Right lobe of liver (tissue), 6 donors: ENCODE measurements at regions not wholly inside any gene's neighbourhood (a gene's known extent, or its start where the extent isn't known, plus 50 kb on each side); places are given as distances from the start of the nearest gene placed in this dataset.

ENCODE experiments used
- ATAC-seq, 4 donors: fragments of 200-7000 bp; cut with Tn5 transposase; one replicate each; pipeline ENCODE4 v1.9.1; 2020; ENCODE audit warnings: mild to moderate bottlenecking in 4 of 4, moderate library complexity in 4 of 4
- DNase-seq, 3 donors: peaks; one replicate each; pipeline ENCODE4 v3.0.0-alpha.2; 2020
- H3K27ac ChIP-seq, 3 donors: fragments of 200-600 bp; one replicate each; pipeline ENCODE4 v1.8.0; 2022
- H3K27me3 ChIP-seq, 2 donors: fragments of 200-600 bp; one replicate each; pipeline ENCODE4 v1.8.0; 2022
- H3K36me3 ChIP-seq, 4 donors: fragments of 200-600 bp; sonication (generic) in 1 of 4; one replicate each; pipeline versions ENCODE4 v1.5.1 to v1.8.0; 2017 to 2022; ENCODE audit warnings: control low read depth in 1 of 4
- H3K4me1 ChIP-seq, 4 donors: fragments of 200-600 bp; sonication (generic) in 1 of 4; one replicate each; pipeline versions ENCODE4 v1.5.1 to v1.8.0; 2017 to 2022; ENCODE audit warnings: control low read depth in 1 of 4
- H3K4me3 ChIP-seq, 3 donors: fragments of 200-600 bp; one replicate each; pipeline ENCODE4 v1.8.0; 2022
- H3K9me3 ChIP-seq, 4 donors: fragments of 200-600 bp; sonication (generic) in 1 of 4; one replicate each; pipeline versions ENCODE4 v1.5.1 to v1.8.0; 2017 to 2022; ENCODE audit warnings: control low read depth in 1 of 4
- POLR2A ChIP-seq: fragments of 450-650 bp; IDR thresholded peaks from one replicate; pipeline ENCODE4 v1.6.1; 2017; ENCODE audit warnings: antibody characterized with exemption, mild to moderate bottlenecking
- WGBS: methylation state at CpG from one replicate; pipeline ENCODE4 v1.1.6; 2018; ENCODE audit warnings: low coverage, low lambda C conversion rate; ENCODE audit not compliant: insufficient coverage; ENCODE audit errors: missing lambda C conversion rate; 5-methylcytosine and 5-hydroxymethylcytosine counted together
- intact Hi-C, 2 donors: fragments of 100-400 bp; cut with DNase I; formaldehyde crosslinking; loops; one replicate each; pipeline versions ENCODE4 v1.11.2 to v1.14.1; 2022
- TF ChIP-seq, protein P1 (sequence below), 4 donors: fragments of 200-600 bp in 3 of 4; fragments of 450-650 bp in 1 of 4; IDR thresholded peaks; one replicate each; pipeline versions ENCODE4 v1.5.1 to v1.8.0; 2016 to 2022; ENCODE audit warnings: antibody characterized with exemption in 4 of 4, mild to moderate bottlenecking in 2 of 4
- donor health status: DM: no; HTN: yes; CAD: no.
- donor health status: DM: no; HTN: no; CAD: no.
- donor health status: DM: no; HTN: no; CAD: no.
- donor health status: DM: no; HTN: yes; CAD: no.
- donor health status: DM: no; HTN: yes; CAD: no.

DNA sequence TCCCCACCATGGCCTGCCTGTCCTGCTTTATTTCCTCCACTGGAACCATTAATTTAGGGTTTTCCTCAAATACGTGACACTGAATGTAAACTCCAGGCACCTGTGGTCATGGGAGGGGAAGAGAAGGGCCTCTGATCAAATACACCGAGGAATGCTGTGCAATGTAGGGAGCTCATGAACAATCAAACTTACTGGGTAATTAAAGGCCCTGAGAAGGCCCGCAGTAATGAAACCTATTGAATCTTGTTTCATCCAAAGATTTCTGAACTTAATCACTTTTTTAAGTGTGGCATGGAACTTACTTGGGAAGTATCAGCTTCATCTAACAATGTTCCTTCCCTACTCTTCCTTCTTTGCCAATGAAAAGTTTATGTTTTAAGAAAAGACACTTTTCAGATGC, 299.8 kb downstream of the MIAT start:
- intact Hi-C loops = no loop called here
- no peaks in the 10 kb centered on the region for H3K9me3 ChIP-seq
- ATAC-seq (no peak), DNase-seq (no peak)
- TF ChIP-seq POLR2A = no peak
- TF ChIP-seq, protein P1, sequence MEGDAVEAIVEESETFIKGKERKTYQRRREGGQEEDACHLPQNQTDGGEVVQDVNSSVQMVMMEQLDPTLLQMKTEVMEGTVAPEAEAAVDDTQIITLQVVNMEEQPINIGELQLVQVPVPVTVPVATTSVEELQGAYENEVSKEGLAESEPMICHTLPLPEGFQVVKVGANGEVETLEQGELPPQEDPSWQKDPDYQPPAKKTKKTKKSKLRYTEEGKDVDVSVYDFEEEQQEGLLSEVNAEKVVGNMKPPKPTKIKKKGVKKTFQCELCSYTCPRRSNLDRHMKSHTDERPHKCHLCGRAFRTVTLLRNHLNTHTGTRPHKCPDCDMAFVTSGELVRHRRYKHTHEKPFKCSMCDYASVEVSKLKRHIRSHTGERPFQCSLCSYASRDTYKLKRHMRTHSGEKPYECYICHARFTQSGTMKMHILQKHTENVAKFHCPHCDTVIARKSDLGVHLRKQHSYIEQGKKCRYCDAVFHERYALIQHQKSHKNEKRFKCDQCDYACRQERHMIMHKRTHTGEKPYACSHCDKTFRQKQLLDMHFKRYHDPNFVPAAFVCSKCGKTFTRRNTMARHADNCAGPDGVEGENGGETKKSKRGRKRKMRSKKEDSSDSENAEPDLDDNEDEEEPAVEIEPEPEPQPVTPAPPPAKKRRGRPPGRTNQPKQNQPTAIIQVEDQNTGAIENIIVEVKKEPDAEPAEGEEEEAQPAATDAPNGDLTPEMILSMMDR (IDR thresholded peaks at IDR 0.05) = no peak
- 68% methylated on average over 3 of the region's 3 CpGs for WGBS
- no peaks in the 10 kb centered on the region for H3K27me3 ChIP-seq
- no peak overlapping the region for H3K4me3 ChIP-seq
- H3K4me1 ChIP-seq = no peaks in the 10 kb centered on the region
- H3K27ac ChIP-seq = no peak overlapping the region
- H3K36me3 ChIP-seq = no peaks in the 10 kb centered on the region

- Histone ChIP-seq H3K4me3 (no peak overlapping the region), H3K4me1 (no peaks in the 10 kb centered on the region), H3K9me3 (no peaks in the 10 kb centered on the region), H3K36me3 (no peaks in the 10 kb centered on the region), H3K27ac (no peak overlapping the region), H3K27me3 (no peaks in the 10 kb centered on the region)
- DNase-seq = no peak
- 67% methylated on average over 6 of the region's 6 CpGs for WGBS
- intact Hi-C loops = no loop called here
- no peak for ATAC-seq
- TF ChIP-seq, protein P1 (IDR thresholded peaks at IDR 0.05) = no peak
- no peak for TF ChIP-seq POLR2A
Measured at GRCh38 chr22:26957897-26958296, 300.5 kb downstream of the MIAT start.

- no peak for ATAC-seq
- no peaks in the 10 kb centered on the region for H3K4me1 ChIP-seq
- TF ChIP-seq, protein P1 (IDR thresholded peaks at IDR 0.05) = no peak
- no peak for TF ChIP-seq POLR2A
- intact Hi-C loops = no loop called here
- H3K36me3 ChIP-seq = no peaks in the 10 kb centered on the region
- no peak overlapping the region for H3K4me3 ChIP-seq
- 29% methylated on average over 1 of the region's 1 CpG for WGBS
- DNase-seq = no peak
- no peak overlapping the region for H3K27ac ChIP-seq
- H3K9me3 ChIP-seq = no peaks in the 10 kb centered on the region
- H3K27me3 ChIP-seq = no peaks in the 10 kb centered on the region
Measured at GRCh38 chr22:26958378-26958777, 301.0 kb downstream of the MIAT start.

DNA sequence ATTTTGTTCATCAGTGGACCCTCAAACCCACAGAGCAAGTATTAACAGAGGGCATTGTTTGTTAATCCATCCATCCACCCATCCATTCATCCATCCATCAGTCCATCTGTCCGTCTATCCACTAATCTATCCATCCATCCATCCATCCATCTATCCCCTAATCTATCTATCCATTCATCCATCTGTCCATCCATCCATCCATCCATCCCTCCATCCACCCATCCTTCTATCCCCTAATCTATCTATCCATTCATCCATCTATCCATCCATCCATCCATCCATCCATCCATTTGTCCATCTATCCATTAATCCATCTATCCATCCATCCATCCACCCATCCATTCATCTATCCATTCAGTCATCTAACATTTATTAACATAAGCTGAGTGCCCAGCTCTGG, 307.3 kb downstream of the MIAT start:
- ATAC-seq = no peak
- Histone ChIP-seq H3K4me1 (no peaks in the 10 kb centered on the region), H3K36me3 (no peaks in the 10 kb centered on the region), H3K9me3 (no peaks in the 10 kb centered on the region), H3K27ac (no peak overlapping the region), H3K4me3 (no peak overlapping the region), H3K27me3 (no peaks in the 10 kb centered on the region)
- intact Hi-C loops = no loop called here
- DNase-seq = no peak
- 9% methylated on average over 1 of the region's 1 CpG for WGBS
- TF ChIP-seq POLR2A = no peak
- TF ChIP-seq, protein P1 (IDR thresholded peaks at IDR 0.05) = no peak

- intact Hi-C loops = no loop called here
- 66% methylated on average over 2 of the region's 2 CpGs for WGBS
Measured at GRCh38 chr22:26967282-26967681, 309.9 kb downstream of the MIAT start.

More at GRCh38 chr22:26967282-26967681, 309.9 kb downstream of the MIAT start:
- no peaks in the 10 kb centered on the region for H3K36me3 ChIP-seq
- ATAC-seq (no peak), DNase-seq (no peak)
- no peaks in the 10 kb centered on the region for H3K27me3 ChIP-seq
- H3K4me1 ChIP-seq = no peaks in the 10 kb centered on the region
- no peaks in the 10 kb centered on the region for H3K9me3 ChIP-seq
- TF ChIP-seq, protein P1 (IDR thresholded peaks at IDR 0.05) = no peak
- TF ChIP-seq POLR2A = no peak
- no peak overlapping the region for H3K27ac ChIP-seq
- no peak overlapping the region for H3K4me3 ChIP-seq
